ENCODE measurements at regions not wholly inside any gene's neighbourhood (a gene's known extent, or its start where the extent isn't known, plus 50 kb on each side); places are given as distances from the start of the nearest gene placed in this dataset.
A peak's percentile ranks its signal among the peaks of the same experiment; 100 is the strongest.

- no peak overlapping the region for H3K27ac Mint-ChIP-seq
- H3K4me1 Mint-ChIP-seq (ENCODE audit: low read depth): no peaks in the 10 kb centered on the region
- peaks cover 32% of the 10 kb centered on the region for H3K27me3 Mint-ChIP-seq
- H3K9me3 Mint-ChIP-seq: no peaks in the 10 kb centered on the region
- H3K4me3 Mint-ChIP-seq: no peak overlapping the region
- H3K36me3 Mint-ChIP-seq (ENCODE audit: low read depth): no peaks in the 10 kb centered on the region
Observed at GRCh38 chr7:28231176-28231575, 50.6 kb upstream of the JAZF1 start.

GRCh38 chr7:28236560-28236959, 56.0 kb upstream of the JAZF1 start:
- Mint-ChIP-seq H3K4me1 (ENCODE audit: low read depth) (peaks cover 20% of the 10 kb centered on the region), H3K36me3 (ENCODE audit: low read depth) (no peaks in the 10 kb centered on the region), H3K27me3 (peaks cover 52% of the 10 kb centered on the region)

GRCh38 chr7:28237363-28237762, 56.8 kb upstream of the JAZF1 start:
- Mint-ChIP-seq H3K27ac (no peak overlapping the region), H3K4me3 (no peak overlapping the region), H3K27me3 (peaks cover 52% of the 10 kb centered on the region), H3K9me3 (no peaks in the 10 kb centered on the region), H3K36me3 (ENCODE audit: low read depth) (no peaks in the 10 kb centered on the region), H3K4me1 (ENCODE audit: low read depth) (peaks cover 20% of the 10 kb centered on the region)

More at GRCh38 chr7:28236560-28236959, 56.0 kb upstream of the JAZF1 start:
- Mint-ChIP-seq H3K9me3 (no peaks in the 10 kb centered on the region), H3K27ac (no peak overlapping the region), H3K4me3 (no peak overlapping the region)

- H3K27me3 Mint-ChIP-seq: peaks cover 51% of the 10 kb centered on the region
- no peaks in the 10 kb centered on the region for H3K36me3 Mint-ChIP-seq (ENCODE audit: low read depth)
- H3K9me3 Mint-ChIP-seq: no peaks in the 10 kb centered on the region
- H3K4me3 Mint-ChIP-seq: peak overlapping the region; percentile 14
- H3K4me1 Mint-ChIP-seq (ENCODE audit: low read depth): peaks cover 20% of the 10 kb centered on the region
- peak overlapping the region; percentile 81 for H3K27ac Mint-ChIP-seq
Observed at GRCh38 chr7:28239823-28240204, 59.2 kb upstream of the JAZF1 start.

- H3K27me3 Mint-ChIP-seq: peaks cover 44% of the 10 kb centered on the region
- no peaks in the 10 kb centered on the region for H3K36me3 Mint-ChIP-seq (ENCODE audit: low read depth)
- H3K9me3 Mint-ChIP-seq: no peaks in the 10 kb centered on the region
- H3K27ac Mint-ChIP-seq: no peak overlapping the region
- H3K4me3 Mint-ChIP-seq: no peak overlapping the region
- H3K4me1 Mint-ChIP-seq (ENCODE audit: low read depth): peaks cover 20% of the 10 kb centered on the region
Observed at GRCh38 chr7:28240481-28240880, 59.9 kb upstream of the JAZF1 start.

- H3K36me3 Mint-ChIP-seq (ENCODE audit: low read depth): peaks cover 1% of the 10 kb centered on the region
- no peak overlapping the region for H3K27ac Mint-ChIP-seq
- peaks cover 28% of the 10 kb centered on the region for H3K27me3 Mint-ChIP-seq
- H3K9me3 Mint-ChIP-seq: peaks cover 2% of the 10 kb centered on the region
- H3K4me3 Mint-ChIP-seq: no peak overlapping the region
- H3K4me1 Mint-ChIP-seq (ENCODE audit: low read depth): peaks cover 20% of the 10 kb centered on the region
Observed at GRCh38 chr7:28243861-28244260, 63.3 kb upstream of the JAZF1 start.

- Mint-ChIP-seq H3K36me3 (ENCODE audit: low read depth) (peaks cover 6% of the 10 kb centered on the region), H3K4me3 (no peak overlapping the region), H3K27me3 (peaks cover 28% of the 10 kb centered on the region), H3K9me3 (peaks cover 7% of the 10 kb centered on the region), H3K4me1 (ENCODE audit: low read depth) (peaks cover 7% of the 10 kb centered on the region), H3K27ac (no peak overlapping the region)
Observed at GRCh38 chr7:28245123-28245878, 64.7 kb upstream of the JAZF1 start.

GRCh38 chr7:28246921-28247461, 66.4 kb upstream of the JAZF1 start:
- Mint-ChIP-seq H3K27ac (no peak overlapping the region), H3K4me1 (ENCODE audit: low read depth) (no peaks in the 10 kb centered on the region), H3K27me3 (peaks cover 18% of the 10 kb centered on the region), H3K9me3 (peaks cover 7% of the 10 kb centered on the region), H3K4me3 (no peak overlapping the region), H3K36me3 (ENCODE audit: low read depth) (peaks cover 6% of the 10 kb centered on the region)

GRCh38 chr7:28258240-28258639, 77.6 kb upstream of the JAZF1 start:
- H3K27me3 Mint-ChIP-seq: peaks cover 49% of the 10 kb centered on the region

GRCh38 chr7:28260969-28261368, 80.4 kb upstream of the JAZF1 start:
- Mint-ChIP-seq H3K27ac (no peak overlapping the region), H3K36me3 (ENCODE audit: low read depth) (no peaks in the 10 kb centered on the region), H3K4me1 (ENCODE audit: low read depth) (no peaks in the 10 kb centered on the region), H3K4me3 (no peak overlapping the region), H3K27me3 (peaks cover 44% of the 10 kb centered on the region), H3K9me3 (no peaks in the 10 kb centered on the region)

More at GRCh38 chr7:28258240-28258639, 77.6 kb upstream of the JAZF1 start:
- H3K9me3 Mint-ChIP-seq: no peaks in the 10 kb centered on the region
- H3K4me3 Mint-ChIP-seq: no peak overlapping the region
- H3K4me1 Mint-ChIP-seq (ENCODE audit: low read depth): no peaks in the 10 kb centered on the region
- H3K27ac Mint-ChIP-seq: no peak overlapping the region
- no peaks in the 10 kb centered on the region for H3K36me3 Mint-ChIP-seq (ENCODE audit: low read depth)

GRCh38 chr7:28263622-28264271, 83.2 kb upstream of the JAZF1 start:
- no peaks in the 10 kb centered on the region for H3K36me3 Mint-ChIP-seq (ENCODE audit: low read depth)
- H3K9me3 Mint-ChIP-seq: no peaks in the 10 kb centered on the region
- H3K4me1 Mint-ChIP-seq (ENCODE audit: low read depth): peaks cover 4% of the 10 kb centered on the region
- H3K27me3 Mint-ChIP-seq: peaks cover 33% of the 10 kb centered on the region
- no peak overlapping the region for H3K4me3 Mint-ChIP-seq
- no peak overlapping the region for H3K27ac Mint-ChIP-seq

- Mint-ChIP-seq H3K9me3 (no peaks in the 10 kb centered on the region), H3K4me3 (no peak overlapping the region), H3K27ac (no peak overlapping the region), H3K4me1 (ENCODE audit: low read depth) (peaks cover 15% of the 10 kb centered on the region), H3K36me3 (ENCODE audit: low read depth) (no peaks in the 10 kb centered on the region), H3K27me3 (peaks cover 31% of the 10 kb centered on the region)
Observed at GRCh38 chr7:28266402-28266801, 85.8 kb upstream of the JAZF1 start.

GRCh38 chr7:28267012-28267411, 86.4 kb upstream of the JAZF1 start:
- H3K9me3 Mint-ChIP-seq: no peaks in the 10 kb centered on the region
- H3K4me1 Mint-ChIP-seq (ENCODE audit: low read depth): peaks cover 15% of the 10 kb centered on the region
- peaks cover 26% of the 10 kb centered on the region for H3K27me3 Mint-ChIP-seq
- no peak overlapping the region for H3K27ac Mint-ChIP-seq
- H3K36me3 Mint-ChIP-seq (ENCODE audit: low read depth): no peaks in the 10 kb centered on the region
- no peak overlapping the region for H3K4me3 Mint-ChIP-seq

GRCh38 chr7:28269700-28270361, 89.2 kb upstream of the JAZF1 start:
- H3K9me3 Mint-ChIP-seq: peaks cover 4% of the 10 kb centered on the region
- no peak overlapping the region for H3K4me3 Mint-ChIP-seq
- peaks cover 7% of the 10 kb centered on the region for H3K36me3 Mint-ChIP-seq (ENCODE audit: low read depth)
- peaks cover 22% of the 10 kb centered on the region for H3K4me1 Mint-ChIP-seq (ENCODE audit: low read depth)
- H3K27me3 Mint-ChIP-seq: peaks cover 18% of the 10 kb centered on the region
- no peak overlapping the region for H3K27ac Mint-ChIP-seq

- H3K27ac Mint-ChIP-seq: no peak overlapping the region
- peaks cover 7% of the 10 kb centered on the region for H3K36me3 Mint-ChIP-seq (ENCODE audit: low read depth)
- peaks cover 19% of the 10 kb centered on the region for H3K27me3 Mint-ChIP-seq
Observed at GRCh38 chr7:28270536-28270935, 89.9 kb upstream of the JAZF1 start.

More at GRCh38 chr7:28270536-28270935, 89.9 kb upstream of the JAZF1 start:
- peaks cover 4% of the 10 kb centered on the region for H3K9me3 Mint-ChIP-seq
- no peak overlapping the region for H3K4me3 Mint-ChIP-seq
- H3K4me1 Mint-ChIP-seq (ENCODE audit: low read depth): peaks cover 22% of the 10 kb centered on the region

All from stimulated activated naive CD8-positive, alpha-beta T cell treated with anti-CD3 and anti-CD28 coated beads, Interleukin-15, Interleukin-2, amounts not matched to agents 100 ng/mL and 50 ng/mL, for 24 hours (primary cell).